ENCODE measurements at regions not wholly inside any gene's neighbourhood (a gene's known extent, or its start where the extent isn't known, plus 50 kb on each side); places are given as distances from the start of the nearest gene placed in this dataset.

GRCh38 chr18:43435851-43436250 lies 158.6 kb upstream of the SYT4 start:
- DNase-seq (ENCODE audit: low spot score) (no peak), ATAC-seq (no peak)
- H3K36me3 Mint-ChIP-seq = peaks cover 29% of the 10 kb centered on the region
- ChIA-PET CTCF (interaction anchor here (1.1 to 1.5 kb wide), 2 partner anchors 13 to 15 kb away, joined by 4 read pairs; no protein-coding TSS in a partner anchor), POLR2A (no interaction called here)
- H3K9me3 Mint-ChIP-seq = peaks cover 48% of the 10 kb centered on the region
- H3K27me3 Mint-ChIP-seq (ENCODE audit: low read depth) = no peaks in the 10 kb centered on the region
- no peak overlapping the region for H3K4me3 Mint-ChIP-seq
- no peak overlapping the region for H3K27ac Mint-ChIP-seq
- no peak for TF ChIP-seq ZNF416 (CRISPR knock-in tag; IDR thresholded peaks at IDR 0.05)
- TF ChIP-seq, protein P1, sequence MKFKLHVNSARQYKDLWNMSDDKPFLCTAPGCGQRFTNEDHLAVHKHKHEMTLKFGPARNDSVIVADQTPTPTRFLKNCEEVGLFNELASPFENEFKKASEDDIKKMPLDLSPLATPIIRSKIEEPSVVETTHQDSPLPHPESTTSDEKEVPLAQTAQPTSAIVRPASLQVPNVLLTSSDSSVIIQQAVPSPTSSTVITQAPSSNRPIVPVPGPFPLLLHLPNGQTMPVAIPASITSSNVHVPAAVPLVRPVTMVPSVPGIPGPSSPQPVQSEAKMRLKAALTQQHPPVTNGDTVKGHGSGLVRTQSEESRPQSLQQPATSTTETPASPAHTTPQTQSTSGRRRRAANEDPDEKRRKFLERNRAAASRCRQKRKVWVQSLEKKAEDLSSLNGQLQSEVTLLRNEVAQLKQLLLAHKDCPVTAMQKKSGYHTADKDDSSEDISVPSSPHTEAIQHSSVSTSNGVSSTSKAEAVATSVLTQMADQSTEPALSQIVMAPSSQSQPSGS (CRISPR knock-in tag; IDR thresholded peaks at IDR 0.05; ENCODE audit: borderline replicate concordance, low read depth) = no peak
- TF ChIP-seq ZBTB21 (CRISPR knock-in tag; IDR thresholded peaks at IDR 0.05; ENCODE audit: borderline replicate concordance) = no peak
- TF ChIP-seq CDX4 (CRISPR knock-in tag; IDR thresholded peaks at IDR 0.05; ENCODE audit: borderline replicate concordance) = no peak
- no peak for TF ChIP-seq PRRX2 (CRISPR knock-in tag; IDR thresholded peaks at IDR 0.05)
- no peak for TF ChIP-seq ZNF121 (CRISPR knock-in tag; IDR thresholded peaks at IDR 0.05)
- TF ChIP-seq HMGXB4 (CRISPR knock-in tag; IDR thresholded peaks at IDR 0.05) = no peak
- no peak for TF ChIP-seq ZNF317 (CRISPR knock-in tag; IDR thresholded peaks at IDR 0.05; ENCODE audit: borderline replicate concordance, low read depth)
- H3K4me1 Mint-ChIP-seq = no peaks in the 10 kb centered on the region

DNA sequence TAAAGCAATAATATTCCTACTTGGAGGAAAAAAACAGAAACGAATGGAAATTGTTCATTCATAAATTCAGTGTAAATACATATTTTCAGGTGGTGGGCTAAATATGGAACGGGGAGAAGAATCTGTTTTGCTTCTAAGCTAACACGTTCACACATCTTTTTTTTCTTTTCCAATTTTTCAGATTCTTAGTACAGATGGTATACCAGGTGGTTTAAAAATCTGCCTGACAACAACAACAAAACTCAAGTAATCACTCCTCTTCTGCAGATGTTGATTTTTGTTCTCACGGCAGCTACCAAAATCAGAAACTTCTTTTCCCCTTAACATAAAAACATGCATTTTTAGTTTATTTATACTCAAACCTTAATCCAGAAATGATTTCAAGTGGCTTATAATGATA lies 164.8 kb upstream of the SYT4 start:
- Mint-ChIP-seq H3K9me3 (peaks cover 49% of the 10 kb centered on the region), H3K27me3 (ENCODE audit: low read depth) (no peaks in the 10 kb centered on the region), H3K4me3 (no peak overlapping the region), H3K27ac (no peak overlapping the region), H3K36me3 (peaks cover 32% of the 10 kb centered on the region), H3K4me1 (no peaks in the 10 kb centered on the region)
- ATAC-seq = no peak
- TF ChIP-seq ZNF423 (CRISPR knock-in tag; IDR thresholded peaks at IDR 0.05) = no peak
- no peak for TF ChIP-seq ZMAT4 (CRISPR knock-in tag; IDR thresholded peaks at IDR 0.05)
- TF ChIP-seq CREB1 (CRISPR knock-in tag; IDR thresholded peaks at IDR 0.05) = no peak
- no peak for TF ChIP-seq MXD4 (CRISPR knock-in tag; IDR thresholded peaks at IDR 0.05; ENCODE audit: borderline replicate concordance)
- TF ChIP-seq, protein P2, sequence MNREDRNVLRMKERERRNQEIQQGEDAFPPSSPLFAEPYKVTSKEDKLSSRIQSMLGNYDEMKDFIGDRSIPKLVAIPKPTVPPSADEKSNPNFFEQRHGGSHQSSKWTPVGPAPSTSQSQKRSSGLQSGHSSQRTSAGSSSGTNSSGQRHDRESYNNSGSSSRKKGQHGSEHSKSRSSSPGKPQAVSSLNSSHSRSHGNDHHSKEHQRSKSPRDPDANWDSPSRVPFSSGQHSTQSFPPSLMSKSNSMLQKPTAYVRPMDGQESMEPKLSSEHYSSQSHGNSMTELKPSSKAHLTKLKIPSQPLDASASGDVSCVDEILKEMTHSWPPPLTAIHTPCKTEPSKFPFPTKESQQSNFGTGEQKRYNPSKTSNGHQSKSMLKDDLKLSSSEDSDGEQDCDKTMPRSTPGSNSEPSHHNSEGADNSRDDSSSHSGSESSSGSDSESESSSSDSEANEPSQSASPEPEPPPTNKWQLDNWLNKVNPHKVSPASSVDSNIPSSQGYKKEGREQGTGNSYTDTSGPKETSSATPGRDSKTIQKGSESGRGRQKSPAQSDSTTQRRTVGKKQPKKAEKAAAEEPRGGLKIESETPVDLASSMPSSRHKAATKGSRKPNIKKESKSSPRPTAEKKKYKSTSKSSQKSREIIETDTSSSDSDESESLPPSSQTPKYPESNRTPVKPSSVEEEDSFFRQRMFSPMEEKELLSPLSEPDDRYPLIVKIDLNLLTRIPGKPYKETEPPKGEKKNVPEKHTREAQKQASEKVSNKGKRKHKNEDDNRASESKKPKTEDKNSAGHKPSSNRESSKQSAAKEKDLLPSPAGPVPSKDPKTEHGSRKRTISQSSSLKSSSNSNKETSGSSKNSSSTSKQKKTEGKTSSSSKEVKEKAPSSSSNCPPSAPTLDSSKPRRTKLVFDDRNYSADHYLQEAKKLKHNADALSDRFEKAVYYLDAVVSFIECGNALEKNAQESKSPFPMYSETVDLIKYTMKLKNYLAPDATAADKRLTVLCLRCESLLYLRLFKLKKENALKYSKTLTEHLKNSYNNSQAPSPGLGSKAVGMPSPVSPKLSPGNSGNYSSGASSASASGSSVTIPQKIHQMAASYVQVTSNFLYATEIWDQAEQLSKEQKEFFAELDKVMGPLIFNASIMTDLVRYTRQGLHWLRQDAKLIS (CRISPR knock-in tag; IDR thresholded peaks at IDR 0.05; ENCODE audit: borderline replicate concordance) = no peak
- TF ChIP-seq ZNF232 (CRISPR knock-in tag; IDR thresholded peaks at IDR 0.05) = no peak
- TF ChIP-seq, protein P3, sequence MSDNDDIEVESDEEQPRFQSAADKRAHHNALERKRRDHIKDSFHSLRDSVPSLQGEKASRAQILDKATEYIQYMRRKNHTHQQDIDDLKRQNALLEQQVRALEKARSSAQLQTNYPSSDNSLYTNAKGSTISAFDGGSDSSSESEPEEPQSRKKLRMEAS (CRISPR knock-in tag; IDR thresholded peaks at IDR 0.05) = no peak
- TF ChIP-seq NFYB (CRISPR knock-in tag; conservative IDR thresholded peaks at IDR 0.05; ENCODE audit: low read depth) = no peak
- no peak for TF ChIP-seq GTF2I (CRISPR knock-in tag; conservative IDR thresholded peaks at IDR 0.05)
- no peak for TF ChIP-seq ZNF512 (CRISPR knock-in tag; IDR thresholded peaks at IDR 0.05; ENCODE audit: borderline replicate concordance)
- POLR2A ChIA-PET = no interaction called here
- CTCF ChIA-PET = no interaction called here
- DNase-seq (ENCODE audit: low spot score) = no peak
